Neural cell (in vitro differentiated cells): ENCODE measurements at regions not wholly inside any gene's neighbourhood (a gene's known extent, or its start where the extent isn't known, plus 50 kb on each side); places are given as distances from the start of the nearest gene placed in this dataset.

Experiments
- H2AFZ ChIP-seq: fragments of 200-600, 300-800 bp; sonication (generic), shearing (Covaris generic); 2 replicates; pipeline ENCODE4 v1.6.0; 2014; ENCODE audit warnings: low read depth, mild to moderate bottlenecking, antibody characterized with exemption, low read length, moderate library complexity
- H3F3A ChIP-seq: fragments of 200-600 bp; shearing (Covaris generic); 2 replicates; pipeline ENCODE4 v1.6.1; 2016; ENCODE audit warnings: mild to moderate bottlenecking, moderate library complexity, mixed read lengths, antibody characterized with exemption, low read length; ENCODE audit not compliant: insufficient read depth, poor library complexity, severe bottlenecking
- H3K27ac ChIP-seq: fragments of 200-600, 300-800 bp; sonication (generic), shearing (Covaris generic); 2 replicates; pipeline ENCODE4 v1.5.1; 2014; ENCODE audit warnings: mild to moderate bottlenecking, low read length, moderate library complexity
- H3K27me3 ChIP-seq: fragments of 300-800, 200-600 bp; sonication (generic), shearing (Covaris generic); 2 replicates; pipeline ENCODE4 v1.6.0; 2014; ENCODE audit warnings: mild to moderate bottlenecking, low read depth, low read length, moderate library complexity; ENCODE audit not compliant: insufficient read depth
- H3K36me3 ChIP-seq: fragments of 300-800, 200-600 bp; sonication (generic), shearing (Covaris generic); 2 replicates; pipeline ENCODE4 v1.5.1; 2014; ENCODE audit warnings: mild to moderate bottlenecking, antibody characterized with exemption, low read length, moderate library complexity; ENCODE audit not compliant: insufficient read depth
- H3K4me2 ChIP-seq: fragments of 300-800, 200-600 bp; sonication (generic), shearing (Covaris generic); 2 replicates; pipeline ENCODE4 v1.6.0; 2014; ENCODE audit warnings: mild to moderate bottlenecking, low read length
- H3K4me3 ChIP-seq: fragments of 300-800, 200-600 bp; sonication (generic), shearing (Covaris generic); 2 replicates; pipeline ENCODE4 v1.5.1; 2014; ENCODE audit warnings: mild to moderate bottlenecking, low read length, moderate library complexity
- H3K79me2 ChIP-seq: fragments of 200-600 bp; shearing (Covaris generic); replicated peaks from 2 replicates; pipeline ENCODE4 v1.6.0; 2014; ENCODE audit warnings: mild to moderate bottlenecking, low read length, moderate library complexity; ENCODE audit not compliant: insufficient read depth
- H3K9ac ChIP-seq: fragments of 300-800, 200-600 bp; sonication (generic), shearing (Covaris generic); 2 replicates; pipeline ENCODE4 v1.6.1; 2016; ENCODE audit warnings: mild to moderate bottlenecking, low read length, mixed read lengths
- H3K9me2 ChIP-seq: fragments of 200-600 bp; shearing (Covaris generic); 2 replicates; pipeline ENCODE4 v1.6.1; 2016; ENCODE audit warnings: mild to moderate bottlenecking, low read length, mixed read lengths; ENCODE audit not compliant: insufficient read depth
- H3K9me3 ChIP-seq: fragments of 200-600, 300-800 bp; sonication (generic), shearing (Covaris generic); 2 replicates; pipeline ENCODE4 v1.6.1; 2016; ENCODE audit warnings: mild to moderate bottlenecking, mixed run types, low read length, moderate library complexity, mixed read lengths
- H4K20me1 ChIP-seq: fragments of 200-600 bp; shearing (Covaris generic); 2 replicates; pipeline ENCODE4 v1.6.1; 2016; ENCODE audit warnings: mild to moderate bottlenecking, mixed run types; ENCODE audit not compliant: insufficient read depth
- CTCF ChIP-seq: fragments of 450-650 bp; IDR thresholded peaks from 2 replicates; pipeline ENCODE4 v1.5.1; 2014; ENCODE audit warnings: antibody characterized with exemption, mild to moderate bottlenecking, moderate library complexity; ENCODE audit not compliant: poor library complexity, severe bottlenecking
- EP300 ChIP-seq: fragments of 450-650 bp; conservative IDR thresholded peaks from 2 replicates; pipeline ENCODE4 v1.6.1; 2014; ENCODE audit warnings: antibody characterized with exemption, mild to moderate bottlenecking, moderate library complexity; ENCODE audit not compliant: poor library complexity, severe bottlenecking
- EZH2 ChIP-seq: fragments of 200-600, 300-800 bp; shearing (Covaris generic), sonication (generic); IDR thresholded peaks from 2 replicates; pipeline ENCODE4 v1.6.1; 2014; ENCODE audit warnings: antibody characterized with exemption, low read length, borderline replicate concordance, mild to moderate bottlenecking; ENCODE audit not compliant: insufficient read depth, poor library complexity, severe bottlenecking
- MXI1 ChIP-seq: fragments of 450-650 bp; conservative IDR thresholded peaks from 2 replicates; pipeline ENCODE4 v1.6.1; 2014; ENCODE audit warnings: antibody characterized with exemption, mild to moderate bottlenecking; ENCODE audit not compliant: poor library complexity, severe bottlenecking
- POLR2AphosphoS5 ChIP-seq: IDR thresholded peaks from 2 replicates; pipeline ENCODE4 v1.6.1; 2012
- RAD21 ChIP-seq: fragments of 450-650 bp; conservative IDR thresholded peaks from 2 replicates; pipeline ENCODE4 v1.6.1; 2014; ENCODE audit warnings: antibody characterized with exemption, mild to moderate bottlenecking, moderate library complexity
- REST ChIP-seq: IDR thresholded peaks from 2 replicates; pipeline ENCODE4 v1.6.1; 2012; ENCODE audit warnings: borderline replicate concordance
- SMC3 ChIP-seq: fragments of 450-650 bp; conservative IDR thresholded peaks from 2 replicates; pipeline ENCODE4 v1.6.1; 2014; ENCODE audit warnings: antibody characterized with exemption, mild to moderate bottlenecking, moderate library complexity; ENCODE audit not compliant: poor library complexity
- TAF1 ChIP-seq: IDR thresholded peaks from 2 replicates; pipeline ENCODE4 v1.6.1; 2012; ENCODE audit warnings: low read depth

- Histone ChIP-seq H3F3A (no peaks in the 10 kb centered on the region), H3K27ac (no peak overlapping the region), H3K4me3 (no peak overlapping the region), H3K4me2 (no peak overlapping the region), H3K9ac (no peak overlapping the region), H3K9me2 (no peaks in the 10 kb centered on the region), H2AFZ (no peak overlapping the region), H4K20me1 (no peaks in the 10 kb centered on the region), H3K27me3 (no peaks in the 10 kb centered on the region), H3K79me2 (no peaks in the 10 kb centered on the region), H3K9me3 (no peaks in the 10 kb centered on the region), H3K36me3 (no peaks in the 10 kb centered on the region)
- no peak for TF ChIP-seq TAF1
- TF ChIP-seq POLR2AphosphoS5, result no peak
- no peak for TF ChIP-seq EZH2
- no peak for TF ChIP-seq RAD21
- no peak for TF ChIP-seq REST
- TF ChIP-seq SMC3, result no peak
- TF ChIP-seq EP300, result no peak
- no peak for TF ChIP-seq MXI1
- TF ChIP-seq CTCF, result no peak
Observed at GRCh38 chr18:27361477-27361876, 176.4 kb upstream of the CHST9 start.

GRCh38 chr18:27355308-27355707 is 170.2 kb upstream of the CHST9 start:
- no peak overlapping the region for H3K4me2 ChIP-seq
- no peaks in the 10 kb centered on the region for H3K27me3 ChIP-seq
- H3K27ac ChIP-seq, result no peak overlapping the region
- H3F3A ChIP-seq, result no peaks in the 10 kb centered on the region
- H4K20me1 ChIP-seq, result no peaks in the 10 kb centered on the region
- H3K9me3 ChIP-seq, result no peaks in the 10 kb centered on the region
- no peaks in the 10 kb centered on the region for H3K36me3 ChIP-seq
- no peaks in the 10 kb centered on the region for H3K79me2 ChIP-seq
- no peaks in the 10 kb centered on the region for H3K9me2 ChIP-seq
- H2AFZ ChIP-seq, result no peak overlapping the region
- TF ChIP-seq EP300, result no peak
- TF ChIP-seq EZH2, result no peak
- no peak for TF ChIP-seq RAD21
- H3K4me3 ChIP-seq, result no peak overlapping the region
- H3K9ac ChIP-seq, result no peak overlapping the region

GRCh38 chr18:27353273-27353672 is 168.2 kb upstream of the CHST9 start:
- no peak for TF ChIP-seq EZH2
- TF ChIP-seq REST, result no peak
- no peak for TF ChIP-seq CTCF
- TF ChIP-seq POLR2AphosphoS5, result no peak
- TF ChIP-seq MXI1, result no peak
- TF ChIP-seq EP300, result no peak
- no peak for TF ChIP-seq TAF1
- no peak for TF ChIP-seq SMC3
- no peak for TF ChIP-seq RAD21
- Histone ChIP-seq H3K4me3 (no peak overlapping the region), H3K4me2 (no peak overlapping the region), H3K9ac (no peak overlapping the region), H2AFZ (no peak overlapping the region), H3K9me2 (no peaks in the 10 kb centered on the region), H3F3A (no peaks in the 10 kb centered on the region), H3K27ac (no peak overlapping the region), H4K20me1 (no peaks in the 10 kb centered on the region), H3K9me3 (no peaks in the 10 kb centered on the region), H3K36me3 (no peaks in the 10 kb centered on the region), H3K27me3 (no peaks in the 10 kb centered on the region), H3K79me2 (no peaks in the 10 kb centered on the region)
